Loucy (cell line): ENCODE measurements at regions not wholly inside any gene's neighbourhood (a gene's known extent, or its start where the extent isn't known, plus 50 kb on each side); places are given as distances from the start of the nearest gene placed in this dataset.

Source experiments
- H2AFZ ChIP-seq: fragments of 200-600 bp; sonication (generic); 2 replicates; pipeline ENCODE4 v1.6.0; 2016; ENCODE audit warnings: antibody characterized with exemption, mild to moderate bottlenecking, low read length, moderate library complexity
- H3F3A ChIP-seq: fragments of 200-600 bp; 2 replicates; pipeline ENCODE4 v1.6.0; 2016; ENCODE audit warnings: antibody characterized with exemption, low read depth, mild to moderate bottlenecking
- H3K27me3 ChIP-seq: fragments of 200-600 bp; sonication (generic); 2 replicates; pipeline ENCODE4 v1.6.1; 2014; ENCODE audit warnings: low read length, mild to moderate bottlenecking; ENCODE audit not compliant: insufficient read depth, poor library complexity, severe bottlenecking
- H3K36me3 ChIP-seq: fragments of 200-600 bp; sonication (generic); 2 replicates; pipeline ENCODE4 v1.6.1; 2016; ENCODE audit warnings: low read length; ENCODE audit not compliant: insufficient read depth
- H3K4me1 ChIP-seq: fragments of 200-600 bp; sonication (generic); 2 replicates; pipeline ENCODE4 v1.5.1; 2014; ENCODE audit warnings: low read length, mild to moderate bottlenecking; ENCODE audit not compliant: insufficient read depth, poor library complexity, severe bottlenecking
- H3K4me2 ChIP-seq: fragments of 200-600 bp; sonication (generic); 2 replicates; pipeline ENCODE4 v1.6.0; 2014; ENCODE audit warnings: antibody characterized with exemption, low read length, low read depth, mild to moderate bottlenecking; ENCODE audit not compliant: poor library complexity, severe bottlenecking
- H3K4me3 ChIP-seq: fragments of 200-600 bp; sonication (generic); 2 replicates; pipeline ENCODE4 v1.5.1; 2014; ENCODE audit warnings: low read length, mild to moderate bottlenecking, mixed read lengths; ENCODE audit not compliant: poor library complexity, severe bottlenecking
- H3K79me2 ChIP-seq: fragments of 200-600 bp; sonication (generic); 2 replicates; pipeline ENCODE4 v1.6.1; 2014; ENCODE audit warnings: low read length; ENCODE audit not compliant: insufficient read depth
- H3K9ac ChIP-seq: fragments of 200-600 bp; sonication (generic); 2 replicates; pipeline ENCODE4 v1.6.0; 2014; ENCODE audit warnings: mild to moderate bottlenecking, low read depth, low read length, moderate library complexity; ENCODE audit not compliant: poor library complexity, severe bottlenecking
- H3K9me2 ChIP-seq: fragments of 200-600 bp; sonication (generic); replicated peaks from 2 replicates; pipeline ENCODE4 v1.6.1; 2016; ENCODE audit warnings: low read depth, low read length, mixed read lengths
- H3K9me3 ChIP-seq: fragments of 200-600 bp; sonication (generic); 2 replicates; pipeline ENCODE4 v1.6.1; 2014; ENCODE audit warnings: mild to moderate bottlenecking, antibody characterized with exemption, low read length, low read depth; ENCODE audit not compliant: insufficient read depth
- H4K20me1 ChIP-seq: fragments of 200-600 bp; sonication (generic); 2 replicates; pipeline ENCODE4 v1.6.0; 2014; ENCODE audit warnings: antibody characterized with exemption, low read length, mild to moderate bottlenecking; ENCODE audit not compliant: insufficient read depth, poor library complexity, severe bottlenecking
- CTCF ChIP-seq: fragments of 200-600 bp; sonication (generic); conservative IDR thresholded peaks from 2 replicates; pipeline ENCODE4 v1.5.1; 2014; ENCODE audit warnings: mild to moderate bottlenecking, antibody characterized with exemption, low read length
- EZH2phosphoT487 ChIP-seq: fragments of 200-600 bp; IDR thresholded peaks from 2 replicates; pipeline ENCODE4 v1.6.1; 2018; ENCODE audit warnings: antibody characterized with exemption, mild to moderate bottlenecking, moderate library complexity, borderline replicate concordance

DNA sequence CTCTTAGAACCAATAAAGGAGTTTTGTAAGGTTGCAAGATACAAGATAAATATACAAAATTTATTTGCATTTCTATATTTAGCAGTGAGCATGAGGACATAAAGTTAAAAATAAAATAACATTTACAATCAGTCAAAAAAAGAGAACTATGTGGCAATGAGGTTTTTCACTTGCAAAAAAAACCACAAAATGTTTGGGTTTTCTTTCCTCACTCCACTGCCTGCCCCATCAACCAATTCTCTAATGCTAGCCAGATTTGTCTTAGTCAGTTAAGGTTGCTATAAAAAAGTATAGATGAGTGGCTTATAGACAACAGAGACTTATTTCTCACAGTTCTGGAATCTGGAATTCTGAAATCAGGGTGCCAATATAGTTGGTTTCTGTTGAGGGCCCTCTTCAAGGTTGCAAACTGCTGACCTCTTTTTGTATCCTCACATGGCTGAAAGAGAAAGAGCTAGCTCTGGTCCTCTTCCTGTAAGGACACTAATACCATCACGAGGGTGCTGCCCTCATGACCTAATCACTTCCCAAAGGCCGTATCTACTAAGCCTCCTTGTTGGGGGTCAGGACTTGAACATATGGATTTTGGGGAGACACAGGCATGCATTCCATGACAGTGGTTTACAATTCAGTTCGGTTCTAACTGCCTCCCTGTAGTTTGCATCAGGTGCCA, 566.2 kb downstream of the GALR1 start:
- no peak overlapping the region for H2AFZ ChIP-seq
- H3K9me3 ChIP-seq, result peaks cover 7% of the 10 kb centered on the region; the same call in 1 of the 2 replicates
- no peaks in the 10 kb centered on the region for H3K9me2 ChIP-seq
- H3F3A ChIP-seq, result no peaks in the 10 kb centered on the region
- H3K36me3 ChIP-seq, result no peaks in the 10 kb centered on the region
- no peaks in the 10 kb centered on the region for H3K27me3 ChIP-seq
- H3K4me1 ChIP-seq, result no peaks in the 10 kb centered on the region
- no peak overlapping the region for H3K9ac ChIP-seq
- no peak overlapping the region for H3K4me3 ChIP-seq
- no peak overlapping the region for H3K4me2 ChIP-seq
- H3K79me2 ChIP-seq, result no peaks in the 10 kb centered on the region
- no peaks in the 10 kb centered on the region for H4K20me1 ChIP-seq
- TF ChIP-seq EZH2phosphoT487 (no peak), CTCF (no peak)

DNA sequence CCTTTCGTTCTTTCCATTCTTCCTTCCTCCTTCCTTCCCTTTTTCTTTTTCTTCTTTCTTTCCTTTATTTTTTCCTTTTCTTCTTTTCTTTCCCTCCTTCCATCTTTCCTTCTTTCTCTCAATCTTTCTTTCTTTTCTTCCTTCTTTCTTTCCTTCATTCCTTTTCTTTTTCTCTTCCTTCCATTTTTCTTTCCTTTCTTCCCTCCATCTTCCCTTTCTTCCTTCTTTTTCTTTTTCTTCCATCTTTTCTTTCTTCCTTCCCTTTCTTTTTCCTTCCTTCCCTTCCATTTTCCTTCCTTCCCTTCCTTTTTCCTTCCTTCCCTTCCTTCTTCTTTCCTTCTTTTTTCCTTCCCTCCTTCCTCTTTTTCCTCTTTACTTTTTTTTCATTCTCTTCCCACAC, 568.7 kb downstream of the GALR1 start:
- no peaks in the 10 kb centered on the region for H3K27me3 ChIP-seq
- H3K9me2 ChIP-seq, result no peaks in the 10 kb centered on the region
- H3F3A ChIP-seq, result no peaks in the 10 kb centered on the region
- H3K4me1 ChIP-seq, result no peaks in the 10 kb centered on the region
- H3K9me3 ChIP-seq, result peaks cover 7% of the 10 kb centered on the region; the same call in 1 of the 2 replicates
- no peak overlapping the region for H3K4me2 ChIP-seq
- no peak overlapping the region for H3K9ac ChIP-seq
- no peaks in the 10 kb centered on the region for H3K79me2 ChIP-seq
- no peak overlapping the region for H3K4me3 ChIP-seq
- no peaks in the 10 kb centered on the region for H3K36me3 ChIP-seq
- H4K20me1 ChIP-seq, result no peaks in the 10 kb centered on the region
- no peak overlapping the region for H2AFZ ChIP-seq
- TF ChIP-seq EZH2phosphoT487 (no peak), CTCF (no peak)

DNA sequence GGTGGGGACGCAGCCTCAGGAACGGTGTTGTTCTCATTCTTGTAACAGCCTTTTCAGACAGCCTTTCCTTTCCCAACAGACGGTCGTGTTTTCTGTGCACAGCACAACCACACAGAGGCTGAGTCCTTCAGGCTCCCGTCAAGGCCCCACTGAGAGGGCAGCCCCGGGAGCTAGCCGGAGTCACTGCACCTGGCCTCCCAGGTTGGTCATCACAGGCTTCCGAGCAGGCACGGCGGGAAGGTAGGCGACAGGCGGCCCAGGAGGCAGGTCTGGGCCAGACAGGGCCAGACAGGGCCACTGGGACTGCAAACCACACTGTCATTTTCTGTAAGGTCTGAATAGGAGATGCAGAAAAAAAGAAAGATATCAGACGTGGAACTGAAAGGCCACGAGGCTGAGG, 570.8 kb downstream of the GALR1 start:
- H3K79me2 ChIP-seq, result no peaks in the 10 kb centered on the region
- H3K4me1 ChIP-seq, result no peaks in the 10 kb centered on the region
- H3F3A ChIP-seq, result no peaks in the 10 kb centered on the region
- H3K9me3 ChIP-seq, result peaks cover 7% of the 10 kb centered on the region; the same call in 1 of the 2 replicates
- H3K27me3 ChIP-seq, result no peaks in the 10 kb centered on the region
- H2AFZ ChIP-seq, result no peak overlapping the region
- no peak overlapping the region for H3K4me3 ChIP-seq
- TF ChIP-seq EZH2phosphoT487, result no peak
- TF ChIP-seq CTCF, result no peak
- no peak overlapping the region for H3K4me2 ChIP-seq
- no peaks in the 10 kb centered on the region for H4K20me1 ChIP-seq
- H3K9me2 ChIP-seq, result no peaks in the 10 kb centered on the region
- H3K36me3 ChIP-seq, result no peaks in the 10 kb centered on the region
- H3K9ac ChIP-seq, result no peak overlapping the region
